ENCODE measurements at regions not wholly inside any gene's neighbourhood (a gene's known extent, or its start where the extent isn't known, plus 50 kb on each side); places are given as distances from the start of the nearest gene placed in this dataset.

DNA sequence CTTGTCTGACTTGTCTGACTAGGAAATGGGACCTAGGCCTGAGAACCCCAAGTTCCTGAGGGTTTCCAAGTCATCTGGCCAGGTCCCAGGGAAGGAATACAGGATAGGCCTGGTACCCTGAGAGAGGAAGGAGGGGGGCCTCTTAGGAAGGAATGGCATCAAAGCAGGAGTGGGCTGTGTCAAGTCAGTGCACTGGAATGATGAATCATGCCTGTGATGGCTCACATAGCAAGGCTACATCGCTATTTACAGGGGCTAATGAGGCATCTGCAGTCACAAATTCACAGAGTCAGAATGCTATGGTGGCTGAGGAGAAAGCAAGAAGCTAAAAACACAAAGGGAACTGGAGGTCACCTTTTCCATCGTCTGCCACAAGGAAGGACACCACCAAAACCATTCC lies 247.3 kb downstream of the NXPE2 start:
- TF ChIP-seq, protein P1, sequence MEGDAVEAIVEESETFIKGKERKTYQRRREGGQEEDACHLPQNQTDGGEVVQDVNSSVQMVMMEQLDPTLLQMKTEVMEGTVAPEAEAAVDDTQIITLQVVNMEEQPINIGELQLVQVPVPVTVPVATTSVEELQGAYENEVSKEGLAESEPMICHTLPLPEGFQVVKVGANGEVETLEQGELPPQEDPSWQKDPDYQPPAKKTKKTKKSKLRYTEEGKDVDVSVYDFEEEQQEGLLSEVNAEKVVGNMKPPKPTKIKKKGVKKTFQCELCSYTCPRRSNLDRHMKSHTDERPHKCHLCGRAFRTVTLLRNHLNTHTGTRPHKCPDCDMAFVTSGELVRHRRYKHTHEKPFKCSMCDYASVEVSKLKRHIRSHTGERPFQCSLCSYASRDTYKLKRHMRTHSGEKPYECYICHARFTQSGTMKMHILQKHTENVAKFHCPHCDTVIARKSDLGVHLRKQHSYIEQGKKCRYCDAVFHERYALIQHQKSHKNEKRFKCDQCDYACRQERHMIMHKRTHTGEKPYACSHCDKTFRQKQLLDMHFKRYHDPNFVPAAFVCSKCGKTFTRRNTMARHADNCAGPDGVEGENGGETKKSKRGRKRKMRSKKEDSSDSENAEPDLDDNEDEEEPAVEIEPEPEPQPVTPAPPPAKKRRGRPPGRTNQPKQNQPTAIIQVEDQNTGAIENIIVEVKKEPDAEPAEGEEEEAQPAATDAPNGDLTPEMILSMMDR (IDR thresholded peaks at IDR 0.05; ENCODE audit: poor library complexity): no peak
- no peak for TF ChIP-seq EZH2phosphoT487 (IDR thresholded peaks at IDR 0.05; ENCODE audit: low read depth, severe bottlenecking, unreplicated experiment)
- TF ChIP-seq EZH2 (IDR thresholded peaks at IDR 0.05; ENCODE audit: borderline replicate concordance): no peak
